ENCODE measurements at regions not wholly inside any gene's neighbourhood (a gene's known extent, or its start where the extent isn't known, plus 50 kb on each side); places are given as distances from the start of the nearest gene placed in this dataset.

DNA sequence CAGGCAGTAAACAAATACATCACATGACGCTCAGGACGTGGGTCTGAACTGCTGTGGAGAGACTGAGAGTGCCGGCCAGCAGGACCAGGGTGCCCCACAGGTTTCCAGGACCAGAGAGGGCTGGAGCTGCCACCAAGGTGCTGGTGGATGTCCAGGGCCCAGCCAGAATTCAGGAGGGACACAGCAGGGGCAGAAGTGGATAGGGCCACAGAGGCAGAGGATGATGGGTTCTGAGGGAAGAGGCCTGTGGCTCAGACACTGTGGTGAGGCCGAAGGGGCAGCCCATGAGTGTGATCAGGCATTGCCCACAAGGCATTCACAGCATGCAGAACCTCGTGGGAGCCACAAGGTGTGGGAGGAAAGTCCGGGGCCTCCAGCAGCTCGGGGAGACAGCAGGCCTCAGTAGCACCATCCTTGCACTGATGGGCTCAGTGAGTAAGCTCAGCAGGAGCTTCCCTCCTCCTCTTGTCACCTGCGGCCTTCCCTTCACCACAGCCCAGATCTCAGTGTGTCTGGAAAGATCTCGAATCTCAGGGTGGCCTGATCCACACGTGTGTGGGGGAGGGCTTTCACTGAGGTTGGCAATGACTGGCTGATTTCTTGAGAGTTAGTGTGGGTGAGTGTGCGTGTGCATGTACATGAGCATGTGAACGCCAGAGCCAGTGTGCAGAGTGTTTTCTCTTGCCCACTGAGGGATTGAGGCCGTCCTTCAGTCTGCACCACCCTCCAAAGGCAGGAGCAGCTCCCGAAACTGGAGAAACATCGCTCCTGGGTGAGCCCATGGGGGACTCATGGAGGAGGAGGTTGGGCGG lies 181.8 kb upstream of the RAB6C start:
- H3K4me3 ChIP-seq (ENCODE audit: low read length) = no peak overlapping the region
- no peak overlapping the region for H3K4me2 ChIP-seq (ENCODE audit: low read length)
- no peaks in the 10 kb centered on the region; the same call in 1 of the 2 replicates for H3K27me3 ChIP-seq (ENCODE audit: control insufficient read depth, low read length)
- no peaks in the 10 kb centered on the region for H3K9me3 ChIP-seq (ENCODE audit: control insufficient read depth, insufficient read depth, low read length)
- H3K9me2 ChIP-seq (replicated peaks; ENCODE audit: control insufficient read depth, low read length) = no peaks in the 10 kb centered on the region
- H4K20me1 ChIP-seq (ENCODE audit: control insufficient read depth, insufficient read depth, low read depth, low read length) = no peaks in the 10 kb centered on the region
- TF ChIP-seq EZH2phosphoT487 (IDR thresholded peaks at IDR 0.05; ENCODE audit: borderline replicate concordance, low read length) = no peak
- TF ChIP-seq, protein P1, sequence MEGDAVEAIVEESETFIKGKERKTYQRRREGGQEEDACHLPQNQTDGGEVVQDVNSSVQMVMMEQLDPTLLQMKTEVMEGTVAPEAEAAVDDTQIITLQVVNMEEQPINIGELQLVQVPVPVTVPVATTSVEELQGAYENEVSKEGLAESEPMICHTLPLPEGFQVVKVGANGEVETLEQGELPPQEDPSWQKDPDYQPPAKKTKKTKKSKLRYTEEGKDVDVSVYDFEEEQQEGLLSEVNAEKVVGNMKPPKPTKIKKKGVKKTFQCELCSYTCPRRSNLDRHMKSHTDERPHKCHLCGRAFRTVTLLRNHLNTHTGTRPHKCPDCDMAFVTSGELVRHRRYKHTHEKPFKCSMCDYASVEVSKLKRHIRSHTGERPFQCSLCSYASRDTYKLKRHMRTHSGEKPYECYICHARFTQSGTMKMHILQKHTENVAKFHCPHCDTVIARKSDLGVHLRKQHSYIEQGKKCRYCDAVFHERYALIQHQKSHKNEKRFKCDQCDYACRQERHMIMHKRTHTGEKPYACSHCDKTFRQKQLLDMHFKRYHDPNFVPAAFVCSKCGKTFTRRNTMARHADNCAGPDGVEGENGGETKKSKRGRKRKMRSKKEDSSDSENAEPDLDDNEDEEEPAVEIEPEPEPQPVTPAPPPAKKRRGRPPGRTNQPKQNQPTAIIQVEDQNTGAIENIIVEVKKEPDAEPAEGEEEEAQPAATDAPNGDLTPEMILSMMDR (IDR thresholded peaks at IDR 0.05; ENCODE audit: low read depth, low read length, poor library complexity, severe bottlenecking) = no peak
- no peaks in the 10 kb centered on the region for H3K4me1 ChIP-seq (ENCODE audit: control insufficient read depth, low read length)
- no peaks in the 10 kb centered on the region for H3K36me3 ChIP-seq (ENCODE audit: control insufficient read depth, low read length)
- H3K79me2 ChIP-seq (ENCODE audit: control insufficient read depth, low read length) = no peaks in the 10 kb centered on the region
- H3K27ac ChIP-seq (ENCODE audit: low read depth, low read length) = no peak overlapping the region
- H3F3A ChIP-seq (ENCODE audit: control insufficient read depth, insufficient read depth) = no peaks in the 10 kb centered on the region

- Histone ChIP-seq H3K4me3 (ENCODE audit: low read length) (no peak overlapping the region), H3K4me2 (ENCODE audit: low read length) (no peak overlapping the region), H4K20me1 (ENCODE audit: control insufficient read depth, insufficient read depth, low read depth, low read length) (no peaks in the 10 kb centered on the region), H3K27ac (ENCODE audit: low read depth, low read length) (no peak overlapping the region), H3K27me3 (ENCODE audit: control insufficient read depth, low read length) (no peaks in the 10 kb centered on the region; the same call in none of the 2 replicates), H3K9me3 (ENCODE audit: control insufficient read depth, insufficient read depth, low read length) (no peaks in the 10 kb centered on the region), H3K4me1 (ENCODE audit: control insufficient read depth, low read length) (no peaks in the 10 kb centered on the region), H3K36me3 (ENCODE audit: control insufficient read depth, low read length) (no peaks in the 10 kb centered on the region), H3K9me2 (replicated peaks; ENCODE audit: control insufficient read depth, low read length) (no peaks in the 10 kb centered on the region), H3F3A (ENCODE audit: control insufficient read depth, insufficient read depth) (no peaks in the 10 kb centered on the region), H3K79me2 (ENCODE audit: control insufficient read depth, low read length) (no peaks in the 10 kb centered on the region)
- TF ChIP-seq, protein P1 (IDR thresholded peaks at IDR 0.05; ENCODE audit: low read depth, low read length, poor library complexity, severe bottlenecking) = no peak
- no peak for TF ChIP-seq EZH2phosphoT487 (IDR thresholded peaks at IDR 0.05; ENCODE audit: borderline replicate concordance, low read length)
Measured at GRCh38 chr2:129798301-129798581, 181.2 kb upstream of the RAB6C start.

GRCh38 chr2:129798626-129799025 lies 180.8 kb upstream of the RAB6C start:
- H3K9me2 ChIP-seq (replicated peaks; ENCODE audit: control insufficient read depth, low read length) = no peaks in the 10 kb centered on the region

More at GRCh38 chr2:129798626-129799025, 180.8 kb upstream of the RAB6C start:
- Histone ChIP-seq H3K79me2 (ENCODE audit: control insufficient read depth, low read length) (no peaks in the 10 kb centered on the region), H3K4me2 (ENCODE audit: low read length) (no peak overlapping the region), H4K20me1 (ENCODE audit: control insufficient read depth, insufficient read depth, low read depth, low read length) (no peaks in the 10 kb centered on the region), H3K27ac (ENCODE audit: low read depth, low read length) (no peak overlapping the region), H3K27me3 (ENCODE audit: control insufficient read depth, low read length) (no peaks in the 10 kb centered on the region; the same call in none of the 2 replicates), H3K4me3 (ENCODE audit: low read length) (no peak overlapping the region), H3K4me1 (ENCODE audit: control insufficient read depth, low read length) (no peaks in the 10 kb centered on the region), H3F3A (ENCODE audit: control insufficient read depth, insufficient read depth) (no peaks in the 10 kb centered on the region), H3K9me3 (ENCODE audit: control insufficient read depth, insufficient read depth, low read length) (no peaks in the 10 kb centered on the region), H3K36me3 (ENCODE audit: control insufficient read depth, low read length) (no peaks in the 10 kb centered on the region)
- TF ChIP-seq, protein P1 (IDR thresholded peaks at IDR 0.05; ENCODE audit: low read depth, low read length, poor library complexity, severe bottlenecking) = no peak

Data from DOHH2 (cell line).